ENCODE measurements at regions not wholly inside any gene's neighbourhood (a gene's known extent, or its start where the extent isn't known, plus 50 kb on each side); places are given as distances from the start of the nearest gene placed in this dataset.

DNA sequence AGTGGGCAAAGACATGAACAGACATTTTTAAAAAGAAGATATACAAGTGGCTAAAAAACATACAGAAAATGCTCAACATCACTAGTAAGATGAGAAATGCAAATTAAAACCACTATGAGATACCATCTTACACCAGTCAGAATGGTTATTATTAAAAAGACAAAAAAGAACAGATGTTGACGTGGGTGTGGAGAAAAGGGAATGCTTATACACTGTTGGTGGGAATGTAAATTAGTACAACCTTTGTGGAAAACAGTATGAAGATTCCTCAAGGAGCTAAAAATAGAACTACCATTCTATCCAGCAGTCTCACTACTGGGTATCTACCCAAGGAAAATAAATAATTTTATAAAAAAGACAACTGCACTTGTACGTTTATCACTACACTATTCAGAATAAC is 73.9 kb downstream of the EBNA1BP2 start:
- TF ChIP-seq, protein P1, sequence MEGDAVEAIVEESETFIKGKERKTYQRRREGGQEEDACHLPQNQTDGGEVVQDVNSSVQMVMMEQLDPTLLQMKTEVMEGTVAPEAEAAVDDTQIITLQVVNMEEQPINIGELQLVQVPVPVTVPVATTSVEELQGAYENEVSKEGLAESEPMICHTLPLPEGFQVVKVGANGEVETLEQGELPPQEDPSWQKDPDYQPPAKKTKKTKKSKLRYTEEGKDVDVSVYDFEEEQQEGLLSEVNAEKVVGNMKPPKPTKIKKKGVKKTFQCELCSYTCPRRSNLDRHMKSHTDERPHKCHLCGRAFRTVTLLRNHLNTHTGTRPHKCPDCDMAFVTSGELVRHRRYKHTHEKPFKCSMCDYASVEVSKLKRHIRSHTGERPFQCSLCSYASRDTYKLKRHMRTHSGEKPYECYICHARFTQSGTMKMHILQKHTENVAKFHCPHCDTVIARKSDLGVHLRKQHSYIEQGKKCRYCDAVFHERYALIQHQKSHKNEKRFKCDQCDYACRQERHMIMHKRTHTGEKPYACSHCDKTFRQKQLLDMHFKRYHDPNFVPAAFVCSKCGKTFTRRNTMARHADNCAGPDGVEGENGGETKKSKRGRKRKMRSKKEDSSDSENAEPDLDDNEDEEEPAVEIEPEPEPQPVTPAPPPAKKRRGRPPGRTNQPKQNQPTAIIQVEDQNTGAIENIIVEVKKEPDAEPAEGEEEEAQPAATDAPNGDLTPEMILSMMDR (IDR thresholded peaks at IDR 0.05; ENCODE audit: low read length) = no peak
- TF ChIP-seq EZH2 (optimal IDR thresholded peaks at IDR 0.05; ENCODE audit: low read depth, low read length) = no peak
